ENCODE measurements at regions not wholly inside any gene's neighbourhood (a gene's known extent, or its start where the extent isn't known, plus 50 kb on each side); places are given as distances from the start of the nearest gene placed in this dataset.

- TF ChIP-seq EZH2 (IDR thresholded peaks at IDR 0.05; ENCODE audit: insufficient read depth, poor library complexity, severe bottlenecking) = no peak
- TF ChIP-seq EZH2phosphoT487 (IDR thresholded peaks at IDR 0.05; ENCODE audit: insufficient read depth, low read depth) = no peak
These were observed 398.5 kb downstream of the HAPSTR1 start for GRCh38 chr16:9489835-9490467.
